ENCODE measurements at regions not wholly inside any gene's neighbourhood (a gene's known extent, or its start where the extent isn't known, plus 50 kb on each side); places are given as distances from the start of the nearest gene placed in this dataset.

DNA sequence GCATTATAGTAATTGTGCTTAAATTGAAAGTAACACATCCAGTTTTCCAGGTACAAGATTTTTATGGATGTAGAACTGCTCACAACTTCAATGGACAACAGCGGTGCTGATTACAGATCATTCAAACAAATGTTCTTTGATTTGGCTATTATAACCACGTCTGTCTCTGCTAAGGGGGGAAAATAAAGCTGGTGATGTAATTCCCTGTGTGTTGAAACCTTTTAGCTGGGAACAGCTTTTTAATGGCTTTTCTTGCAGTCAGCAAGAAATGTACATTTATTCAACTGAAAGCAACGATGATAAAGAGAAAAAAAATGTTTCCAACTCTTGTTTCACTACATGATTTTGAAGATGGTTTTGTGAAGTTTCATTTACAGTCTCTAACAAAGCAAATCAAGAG lies 431.9 kb upstream of the AGTR1 start:
- DNase-seq (no peak), FAIRE-seq (no peak)
- Histone ChIP-seq H3K4me3 (ENCODE audit: low read length in 3 of 3) (no peak overlapping the region), H3K27ac (ENCODE audit: low read depth in 2 of 2, low read length in 2 of 2) (no peak overlapping the region), H3K36me3 (ENCODE audit: control insufficient read depth in 2 of 3, insufficient read depth in 3 of 3, low read length in 3 of 3) (no peaks in the 10 kb centered on the region), H3K9me3 (ENCODE audit: control insufficient read depth in 2 of 3, insufficient read depth in 1 of 3, low read length in 3 of 3) (no peaks in the 10 kb centered on the region), H3K9ac (ENCODE audit: low read length in 3 of 3) (no peak overlapping the region), H3K4me1 (ENCODE audit: control insufficient read depth in 2 of 3, insufficient read depth in 2 of 3, low read depth in 1 of 3, low read length in 3 of 3) (no peaks in the 10 kb centered on the region), H3K27me3 (ENCODE audit: control insufficient read depth, insufficient read depth, low read length) (no peaks in the 10 kb centered on the region)
- intact Hi-C loops (cut with DNase I), result no loop called here
- TF ChIP-seq, protein P1, sequence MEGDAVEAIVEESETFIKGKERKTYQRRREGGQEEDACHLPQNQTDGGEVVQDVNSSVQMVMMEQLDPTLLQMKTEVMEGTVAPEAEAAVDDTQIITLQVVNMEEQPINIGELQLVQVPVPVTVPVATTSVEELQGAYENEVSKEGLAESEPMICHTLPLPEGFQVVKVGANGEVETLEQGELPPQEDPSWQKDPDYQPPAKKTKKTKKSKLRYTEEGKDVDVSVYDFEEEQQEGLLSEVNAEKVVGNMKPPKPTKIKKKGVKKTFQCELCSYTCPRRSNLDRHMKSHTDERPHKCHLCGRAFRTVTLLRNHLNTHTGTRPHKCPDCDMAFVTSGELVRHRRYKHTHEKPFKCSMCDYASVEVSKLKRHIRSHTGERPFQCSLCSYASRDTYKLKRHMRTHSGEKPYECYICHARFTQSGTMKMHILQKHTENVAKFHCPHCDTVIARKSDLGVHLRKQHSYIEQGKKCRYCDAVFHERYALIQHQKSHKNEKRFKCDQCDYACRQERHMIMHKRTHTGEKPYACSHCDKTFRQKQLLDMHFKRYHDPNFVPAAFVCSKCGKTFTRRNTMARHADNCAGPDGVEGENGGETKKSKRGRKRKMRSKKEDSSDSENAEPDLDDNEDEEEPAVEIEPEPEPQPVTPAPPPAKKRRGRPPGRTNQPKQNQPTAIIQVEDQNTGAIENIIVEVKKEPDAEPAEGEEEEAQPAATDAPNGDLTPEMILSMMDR (IDR thresholded peaks at IDR 0.05; ENCODE audit: borderline replicate concordance, extremely low read depth, insufficient read depth), result no peak

DNA sequence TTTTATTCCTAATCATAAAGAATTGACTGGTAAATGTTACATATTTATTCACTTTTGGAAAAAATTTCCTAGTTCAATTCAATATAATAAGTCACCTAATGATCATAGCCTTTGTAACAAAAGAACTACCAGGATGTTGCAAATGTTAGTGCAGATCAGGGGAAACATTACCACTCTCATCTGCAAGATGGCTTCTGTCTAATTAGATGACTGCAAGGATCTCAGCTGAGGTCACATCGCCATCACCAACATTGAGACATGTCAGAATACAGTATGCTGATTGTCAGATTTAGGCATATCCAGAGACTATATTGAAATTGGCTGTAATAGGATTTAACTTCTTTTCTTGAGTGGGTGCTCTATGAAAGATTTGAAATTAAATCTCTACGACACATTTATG lies 431.4 kb upstream of the AGTR1 start:
- intact Hi-C loops (cut with DNase I), result no loop called here
- Histone ChIP-seq H3K27me3 (ENCODE audit: control insufficient read depth, insufficient read depth, low read length) (no peaks in the 10 kb centered on the region), H3K9ac (ENCODE audit: low read length in 3 of 3) (no peak overlapping the region)

DNA sequence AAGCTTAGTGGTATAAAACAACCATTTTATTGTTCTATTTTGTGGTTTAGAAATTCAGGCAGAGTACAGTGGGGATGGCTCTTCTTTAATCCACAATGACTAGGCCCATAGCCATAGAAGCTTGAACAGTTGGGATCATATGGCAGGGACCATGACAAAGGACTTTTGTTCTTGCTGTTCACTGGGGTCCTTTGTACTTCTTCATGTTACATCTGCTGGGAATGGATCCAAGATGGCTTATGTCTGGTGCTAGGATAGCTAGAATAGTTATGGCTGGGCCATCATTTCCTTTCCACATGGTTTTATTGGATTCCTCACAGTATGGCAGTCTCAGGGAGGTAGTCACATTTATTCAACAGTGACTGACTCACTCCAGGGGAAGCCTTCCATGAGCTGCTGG lies 427.9 kb upstream of the AGTR1 start:
- intact Hi-C loops (cut with DNase I), result no loop called here
- H3K4me3 ChIP-seq (ENCODE audit: low read length in 3 of 3), result no peak overlapping the region

More for the DNA sequence above, 431.4 kb upstream of the AGTR1 start:
- Histone ChIP-seq H3K4me3 (ENCODE audit: low read length in 3 of 3) (no peak overlapping the region), H3K9me3 (ENCODE audit: control insufficient read depth in 2 of 3, insufficient read depth in 1 of 3, low read length in 3 of 3) (no peaks in the 10 kb centered on the region), H3K27ac (ENCODE audit: low read depth in 2 of 2, low read length in 2 of 2) (no peak overlapping the region), H3K36me3 (ENCODE audit: control insufficient read depth in 2 of 3, insufficient read depth in 3 of 3, low read length in 3 of 3) (no peaks in the 10 kb centered on the region), H3K4me1 (ENCODE audit: control insufficient read depth in 2 of 3, insufficient read depth in 2 of 3, low read depth in 1 of 3, low read length in 3 of 3) (no peaks in the 10 kb centered on the region)
- FAIRE-seq, result no peak
- DNase-seq, result no peak
- TF ChIP-seq, protein P1 (IDR thresholded peaks at IDR 0.05; ENCODE audit: borderline replicate concordance, extremely low read depth, insufficient read depth), result no peak

More for the DNA sequence above, 427.9 kb upstream of the AGTR1 start:
- H3K27me3 ChIP-seq (ENCODE audit: control insufficient read depth, insufficient read depth, low read length), result no peaks in the 10 kb centered on the region
- no peaks in the 10 kb centered on the region for H3K36me3 ChIP-seq (ENCODE audit: control insufficient read depth in 2 of 3, insufficient read depth in 3 of 3, low read length in 3 of 3)
- no peak overlapping the region for H3K27ac ChIP-seq (ENCODE audit: low read depth in 2 of 2, low read length in 2 of 2)
- TF ChIP-seq, protein P1 (IDR thresholded peaks at IDR 0.05; ENCODE audit: borderline replicate concordance, extremely low read depth, insufficient read depth), result no peak
- H3K9me3 ChIP-seq (ENCODE audit: control insufficient read depth in 2 of 3, insufficient read depth in 1 of 3, low read length in 3 of 3), result no peaks in the 10 kb centered on the region
- H3K4me1 ChIP-seq (ENCODE audit: control insufficient read depth in 2 of 3, insufficient read depth in 2 of 3, low read depth in 1 of 3, low read length in 3 of 3), result no peaks in the 10 kb centered on the region
- no peak overlapping the region for H3K9ac ChIP-seq (ENCODE audit: low read length in 3 of 3)
- FAIRE-seq, result no peak
- no peak for DNase-seq
